Ishikawa (cell line): ENCODE measurements at regions not wholly inside any gene's neighbourhood (a gene's known extent, or its start where the extent isn't known, plus 50 kb on each side); places are given as distances from the start of the nearest gene placed in this dataset.

ENCODE experiments used
- CREB1 ChIP-seq: IDR thresholded peaks from 2 replicates; pipeline ENCODE4 v1.6.1; 2012; ENCODE audit warnings: low read depth
- EGR1 ChIP-seq: IDR thresholded peaks from 2 replicates; pipeline ENCODE4 v1.6.1; 2012
- EP300 ChIP-seq: IDR thresholded peaks from 2 replicates; pipeline ENCODE4 v1.6.1; 2012; ENCODE audit warnings: borderline replicate concordance
- FOXM1 ChIP-seq: IDR thresholded peaks from 2 replicates; pipeline ENCODE4 v1.6.1; 2012; ENCODE audit warnings: low read depth, borderline replicate concordance
- MAX ChIP-seq: IDR thresholded peaks from 2 replicates; pipeline ENCODE4 v1.6.1; 2012
- NFIC ChIP-seq: IDR thresholded peaks from 2 replicates; pipeline ENCODE4 v1.6.1; 2012
- RAD21 ChIP-seq: IDR thresholded peaks from 2 replicates; pipeline ENCODE4 v1.6.1; 2012; ENCODE audit warnings: low read depth
- REST ChIP-seq: IDR thresholded peaks from 2 replicates; pipeline ENCODE4 v1.6.1; 2012; ENCODE audit warnings: low read depth, mild to moderate bottlenecking
- TAF1 ChIP-seq: IDR thresholded peaks from 2 replicates; pipeline ENCODE4 v1.6.1; 2012; ENCODE audit warnings: low read depth, mild to moderate bottlenecking
- TCF12 ChIP-seq: IDR thresholded peaks from 2 replicates; pipeline ENCODE4 v1.6.1; 2012; ENCODE audit warnings: low read depth
- TEAD4 ChIP-seq: IDR thresholded peaks from 2 replicates; pipeline ENCODE4 v1.6.1; 2012
- USF1 ChIP-seq: IDR thresholded peaks from 2 replicates; pipeline ENCODE4 v1.6.1; 2012
- YY1 ChIP-seq: IDR thresholded peaks from 2 replicates; pipeline ENCODE4 v1.6.1; 2012; ENCODE audit warnings: low read depth
- ZBTB7A ChIP-seq: IDR thresholded peaks from 2 replicates; pipeline ENCODE4 v1.6.1; 2012; ENCODE audit warnings: low read depth

GRCh38 chr12:116400636-116401372 lies 123.3 kb upstream of the MED13L start:
- no peak for TF ChIP-seq TEAD4
- no peak for TF ChIP-seq FOXM1
- TF ChIP-seq REST: no peak
- no peak for TF ChIP-seq USF1
- no peak for TF ChIP-seq RAD21
- TF ChIP-seq MAX: no peak
- no peak for TF ChIP-seq YY1
- no peak for TF ChIP-seq CREB1
- TF ChIP-seq EGR1: no peak
- TF ChIP-seq ZBTB7A: no peak
- no peak for TF ChIP-seq TCF12
- no peak for TF ChIP-seq TAF1
- TF ChIP-seq EP300: no peak
- TF ChIP-seq NFIC: no peak
